ENCODE measurements at regions not wholly inside any gene's neighbourhood (a gene's known extent, or its start where the extent isn't known, plus 50 kb on each side); places are given as distances from the start of the nearest gene placed in this dataset.

DNA sequence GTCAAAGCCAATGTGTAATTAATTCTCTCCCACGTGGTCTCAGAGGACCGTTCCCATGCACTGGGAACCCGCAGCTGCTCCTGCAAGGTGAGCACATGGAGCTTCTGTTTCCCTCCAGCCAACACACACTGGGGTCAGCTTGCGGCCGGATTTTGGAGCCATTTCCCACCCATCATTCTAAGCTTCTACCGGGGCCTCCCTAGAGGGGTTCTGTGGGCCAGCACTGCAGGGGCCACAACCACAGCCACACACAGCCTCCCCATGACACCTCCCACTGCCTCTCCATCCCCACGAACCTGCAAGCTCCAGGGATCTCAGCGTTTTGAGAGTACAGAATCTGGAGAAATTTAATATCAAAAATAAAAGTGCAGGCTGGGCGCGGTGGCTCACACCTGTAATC, 120.7 kb upstream of the SOX1 start:
- TF ChIP-seq, protein P1, sequence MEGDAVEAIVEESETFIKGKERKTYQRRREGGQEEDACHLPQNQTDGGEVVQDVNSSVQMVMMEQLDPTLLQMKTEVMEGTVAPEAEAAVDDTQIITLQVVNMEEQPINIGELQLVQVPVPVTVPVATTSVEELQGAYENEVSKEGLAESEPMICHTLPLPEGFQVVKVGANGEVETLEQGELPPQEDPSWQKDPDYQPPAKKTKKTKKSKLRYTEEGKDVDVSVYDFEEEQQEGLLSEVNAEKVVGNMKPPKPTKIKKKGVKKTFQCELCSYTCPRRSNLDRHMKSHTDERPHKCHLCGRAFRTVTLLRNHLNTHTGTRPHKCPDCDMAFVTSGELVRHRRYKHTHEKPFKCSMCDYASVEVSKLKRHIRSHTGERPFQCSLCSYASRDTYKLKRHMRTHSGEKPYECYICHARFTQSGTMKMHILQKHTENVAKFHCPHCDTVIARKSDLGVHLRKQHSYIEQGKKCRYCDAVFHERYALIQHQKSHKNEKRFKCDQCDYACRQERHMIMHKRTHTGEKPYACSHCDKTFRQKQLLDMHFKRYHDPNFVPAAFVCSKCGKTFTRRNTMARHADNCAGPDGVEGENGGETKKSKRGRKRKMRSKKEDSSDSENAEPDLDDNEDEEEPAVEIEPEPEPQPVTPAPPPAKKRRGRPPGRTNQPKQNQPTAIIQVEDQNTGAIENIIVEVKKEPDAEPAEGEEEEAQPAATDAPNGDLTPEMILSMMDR (conservative IDR thresholded peaks at IDR 0.05; ENCODE audit: low read depth, low read length): no peak
- TF ChIP-seq EZH2 (IDR thresholded peaks at IDR 0.05; ENCODE audit: borderline replicate concordance, low read depth, low read length, poor library complexity, severe bottlenecking): no peak

All from A673 (cell line).